Neuronal stem cell (in vitro differentiated cells): ENCODE measurements at regions not wholly inside any gene's neighbourhood (a gene's known extent, or its start where the extent isn't known, plus 50 kb on each side); places are given as distances from the start of the nearest gene placed in this dataset.
"Not testable (repeated sequence)": the region's sequence is repeated elsewhere in the genome, so short reads cannot be mapped to it uniquely, and the experiment has no call there.

ENCODE experiments used
- DNase-seq: peaks from one replicate; pipeline ENCODE4 v3.0.0-alpha.2; 2013; ENCODE audit warnings: low spot score
- H2AFZ ChIP-seq: one replicate; pipeline ENCODE4 v1.6.1; 2013; ENCODE audit warnings: mild to moderate bottlenecking, low read length, inconsistent platforms
- H2AK5ac ChIP-seq: 2 replicates; pipeline ENCODE4 v1.6.1; 2013; ENCODE audit warnings: low read depth, mild to moderate bottlenecking, inconsistent platforms, low read length, moderate library complexity, mixed read lengths
- H2BK120ac ChIP-seq: 2 replicates; pipeline ENCODE4 v1.6.1; 2013; ENCODE audit warnings: low read depth, mild to moderate bottlenecking, inconsistent platforms, low read length, moderate library complexity, mixed read lengths
- H2BK12ac ChIP-seq: one replicate; pipeline ENCODE4 v1.6.1; 2013; ENCODE audit warnings: low read length, inconsistent platforms
- H2BK15ac ChIP-seq: 2 replicates; pipeline ENCODE4 v1.6.1; 2013; ENCODE audit warnings: mild to moderate bottlenecking, low read length, inconsistent platforms, mixed read lengths
- H2BK5ac ChIP-seq: one replicate; pipeline ENCODE4 v1.6.1; 2013; ENCODE audit warnings: inconsistent platforms, mild to moderate bottlenecking, low read length, moderate library complexity
- H3K14ac ChIP-seq: one replicate; pipeline ENCODE4 v1.6.1; 2013; ENCODE audit warnings: low read length, inconsistent platforms
- H3K18ac ChIP-seq: 2 replicates; pipeline ENCODE4 v1.6.1; 2013; ENCODE audit warnings: low read length, inconsistent platforms
- H3K23ac ChIP-seq: 2 replicates; pipeline ENCODE4 v1.6.1; 2013; ENCODE audit warnings: low read depth, mild to moderate bottlenecking, mixed read lengths, low read length, inconsistent platforms; ENCODE audit not compliant: poor library complexity
- H3K27ac ChIP-seq: replicated peaks from 3 replicates; pipeline ENCODE4 v1.5.1; 2013; ENCODE audit warnings: low read length, inconsistent platforms
- H3K27me3 ChIP-seq, 3 experiments: 2 replicates each; pipeline ENCODE4 v1.6.1; 2013; ENCODE audit warnings: low read length in 3 of 3, mild to moderate bottlenecking in 2 of 3, inconsistent platforms in 1 of 3, low read depth in 1 of 3, mixed read lengths in 1 of 3, moderate library complexity in 1 of 3; ENCODE audit not compliant: control insufficient read depth in 3 of 3, insufficient read depth in 3 of 3
- H3K36me3 ChIP-seq, 2 donors: replicated peaks in 1 of 2; 2 replicates each; pipeline ENCODE4 v1.6.1; 2013; ENCODE audit warnings: low read length in 2 of 2; ENCODE audit not compliant: control insufficient read depth in 2 of 2, insufficient read depth in 2 of 2
- H3K4ac ChIP-seq: 2 replicates; pipeline ENCODE4 v1.6.1; 2013; ENCODE audit warnings: inconsistent platforms, mild to moderate bottlenecking, low read length, moderate library complexity
- H3K4me1 ChIP-seq, 2 donors: 1 replicate in 1 of 2; 2 replicates in 1 of 2; pipeline ENCODE4 v1.6.1; 2013; ENCODE audit warnings: low read length in 2 of 2, low read depth in 1 of 2; ENCODE audit not compliant: control insufficient read depth in 2 of 2, insufficient read depth in 1 of 2
- H3K4me2 ChIP-seq: one replicate; pipeline ENCODE4 v1.6.1; 2013; ENCODE audit warnings: mild to moderate bottlenecking, low read length, inconsistent platforms; ENCODE audit not compliant: insufficient read depth, poor library complexity, severe bottlenecking
- H3K4me3 ChIP-seq, 2 donors: 2 replicates each; pipeline ENCODE4 v1.5.1; 2013; ENCODE audit warnings: low read length in 2 of 2, mild to moderate bottlenecking in 2 of 2, inconsistent platforms in 1 of 2, moderate library complexity in 1 of 2
- H3K79me1 ChIP-seq: one replicate; pipeline ENCODE4 v1.6.1; 2013; ENCODE audit warnings: low read depth, mild to moderate bottlenecking, inconsistent platforms, low read length, moderate library complexity
- H3K9ac ChIP-seq: one replicate; pipeline ENCODE4 v1.6.1; 2013; ENCODE audit warnings: mild to moderate bottlenecking, low read depth, low read length, inconsistent platforms; ENCODE audit not compliant: poor library complexity
- H3K9me3 ChIP-seq, 2 donors: replicated peaks in 1 of 2; 2 replicates each; pipeline versions ENCODE3 to v1.6.1; 2013; ENCODE audit warnings: low read length in 2 of 2, mild to moderate bottlenecking in 2 of 2, inconsistent platforms in 1 of 2, low read depth in 1 of 2, mixed read lengths in 1 of 2, moderate library complexity in 1 of 2; ENCODE audit not compliant: control insufficient read depth in 2 of 2, insufficient read depth in 1 of 2
- H4K8ac ChIP-seq: one replicate; pipeline ENCODE4 v1.6.1; 2013; ENCODE audit warnings: low read depth, mild to moderate bottlenecking, inconsistent platforms, low read length, moderate library complexity
- H4K91ac ChIP-seq: one replicate; pipeline ENCODE4 v1.6.1; 2013; ENCODE audit warnings: low read length, low read depth, mild to moderate bottlenecking, inconsistent platforms; ENCODE audit not compliant: poor library complexity
- WGBS, 2 donors: extraction: QIAGEN DNeasy Blood & Tissue Kit; methylation state at CpG; one replicate each; pipeline ENCODE4 v1.1.7; 2013; ENCODE audit warnings: missing lambda C conversion rate in 2 of 2, mixed read lengths in 1 of 2; ENCODE audit not compliant: insufficient read length in 2 of 2, insufficient replicate concordance in 1 of 2; ENCODE audit errors: extremely low coverage in 2 of 2; 5-methylcytosine and 5-hydroxymethylcytosine counted together

GRCh38 chr3:163361357-163361878 is 1716.9 kb downstream of the SI start:
- no CpG with 5 or more reads among the region's 17 CpGs for WGBS, 2 donors
- not testable (repeated sequence) for H2BK5ac ChIP-seq, H3K79me1 ChIP-seq, H3K9me3 ChIP-seq, H2BK120ac ChIP-seq, H3K4me1 ChIP-seq, H3K14ac ChIP-seq, H3K4ac ChIP-seq, H3K18ac ChIP-seq, H3K27ac ChIP-seq, DNase-seq, H2AK5ac ChIP-seq, H2AFZ ChIP-seq, H3K4me2 ChIP-seq, H3K36me3 ChIP-seq, H3K9ac ChIP-seq, H3K4me3 ChIP-seq, H3K23ac ChIP-seq, H4K91ac ChIP-seq, H3K27me3 ChIP-seq, H2BK12ac ChIP-seq, H4K8ac ChIP-seq, H2BK15ac ChIP-seq

- Histone ChIP-seq H3K27ac (no peak overlapping the region), H3K9ac (no peak overlapping the region), H4K91ac (no peak overlapping the region), H4K8ac (no peak overlapping the region), H3K18ac (no peak overlapping the region), H3K9me3 (no peaks in the 10 kb centered on the region), H2BK5ac (no peak overlapping the region), H2AFZ (no peak overlapping the region), H2AK5ac (no peak overlapping the region), H3K36me3 (no peaks in the 10 kb centered on the region), H3K23ac (no peak overlapping the region), H3K27me3 (no peaks in the 10 kb centered on the region), H3K4ac (no peak overlapping the region), H2BK120ac (no peak overlapping the region), H3K4me2 (no peak overlapping the region), H2BK15ac (no peak overlapping the region), H3K4me3 (no peak overlapping the region), H2BK12ac (no peak overlapping the region), H3K79me1 (no peaks in the 10 kb centered on the region), H3K14ac (no peak overlapping the region), H3K4me1 (no peaks in the 10 kb centered on the region)
- no CpG with 5 or more reads among the region's 3 CpGs for WGBS, 2 donors
- DNase-seq: no peak
Observed at GRCh38 chr3:163347944-163348343, 1730.4 kb downstream of the SI start.

- no peak overlapping the region for H3K9ac ChIP-seq
- no peaks in the 10 kb centered on the region for H3K79me1 ChIP-seq
- peaks cover 6 to 7% of the 10 kb centered on the region in 2 donors for H3K9me3 ChIP-seq
- H3K4me2 ChIP-seq: no peak overlapping the region
- no peaks in the 10 kb centered on the region for H3K4me1 ChIP-seq
- no peak for DNase-seq
- H2BK120ac ChIP-seq: no peak overlapping the region
- no peaks in the 10 kb centered on the region for H3K36me3 ChIP-seq
- H3K4me3 ChIP-seq: no peak overlapping the region
- no peak overlapping the region for H2BK12ac ChIP-seq
- H2BK15ac ChIP-seq: no peak overlapping the region
- H3K27ac ChIP-seq: no peak overlapping the region
- no peak overlapping the region for H3K23ac ChIP-seq
- H3K18ac ChIP-seq: no peak overlapping the region
- no peak overlapping the region for H4K91ac ChIP-seq
- no peak overlapping the region for H2AFZ ChIP-seq
- no peak overlapping the region for H2AK5ac ChIP-seq
- no peak overlapping the region for H2BK5ac ChIP-seq
- whole genome bisulfite sequencing, 2 donors: no CpG with 5 or more reads among the region's 1 CpG
- no peak overlapping the region for H3K14ac ChIP-seq
- no peak overlapping the region for H3K4ac ChIP-seq
- H4K8ac ChIP-seq: no peak overlapping the region
- H3K27me3 ChIP-seq: no peaks in the 10 kb centered on the region
Observed at GRCh38 chr3:163335429-163335828, 1742.9 kb downstream of the SI start.

GRCh38 chr3:163328680-163329079 is 1749.6 kb downstream of the SI start:
- no peak overlapping the region for H4K8ac ChIP-seq
- H2BK12ac ChIP-seq: no peak overlapping the region
- no peak overlapping the region for H2BK120ac ChIP-seq
- no peak overlapping the region for H2AFZ ChIP-seq
- no peak overlapping the region for H2BK5ac ChIP-seq
- no peak overlapping the region for H3K23ac ChIP-seq
- no peak overlapping the region for H3K4me2 ChIP-seq
- no peak overlapping the region for H3K4ac ChIP-seq
- H4K91ac ChIP-seq: no peak overlapping the region
- no peak overlapping the region for H3K14ac ChIP-seq
- DNase-seq: no peak
- H2AK5ac ChIP-seq: no peak overlapping the region
- H3K79me1 ChIP-seq: no peaks in the 10 kb centered on the region
- whole genome bisulfite sequencing, 2 donors: no CpG with 5 or more reads among the region's 7 CpGs
- no peaks in the 10 kb centered on the region for H3K36me3 ChIP-seq
- H3K18ac ChIP-seq: no peak overlapping the region
- no peaks in the 10 kb centered on the region for H3K27me3 ChIP-seq
- no peak overlapping the region for H3K4me3 ChIP-seq
- peaks cover 0 to 4% of the 10 kb centered on the region in 2 donors for H3K9me3 ChIP-seq
- H3K27ac ChIP-seq: no peak overlapping the region
- H2BK15ac ChIP-seq: no peak overlapping the region
- no peak overlapping the region for H3K9ac ChIP-seq
- H3K4me1 ChIP-seq: no peaks in the 10 kb centered on the region
